Mucosa of stomach (tissue), 1 donor: ENCODE measurements at regions not wholly inside any gene's neighbourhood (a gene's known extent, or its start where the extent isn't known, plus 50 kb on each side); places are given as distances from the start of the nearest gene placed in this dataset.

Experiments used
- H3K27me3 ChIP-seq: one replicate; pipeline ENCODE4 v1.7.0; 2013; ENCODE audit warnings: mild to moderate bottlenecking, low read length; ENCODE audit not compliant: control insufficient read depth, insufficient read depth
- H3K36me3 ChIP-seq: one replicate; pipeline ENCODE4 v1.7.0; 2013; ENCODE audit warnings: low read length; ENCODE audit not compliant: control insufficient read depth, insufficient read depth
- H3K4me1 ChIP-seq: one replicate; pipeline ENCODE4 v1.7.0; 2013; ENCODE audit warnings: mild to moderate bottlenecking, low read length; ENCODE audit not compliant: control insufficient read depth, insufficient read depth
- H3K4me3 ChIP-seq: one replicate; pipeline ENCODE4 v1.7.0; 2013; ENCODE audit warnings: low read length
- H3K9ac ChIP-seq: one replicate; pipeline ENCODE4 v1.7.0; 2013; ENCODE audit warnings: mild to moderate bottlenecking, low read length, moderate library complexity
- H3K9me3 ChIP-seq: one replicate; pipeline ENCODE4 v1.7.0; 2013; ENCODE audit warnings: mild to moderate bottlenecking, low read length, moderate library complexity; ENCODE audit not compliant: control insufficient read depth
- donor health status: Pancreatic carcinoma.

- H3K4me3 ChIP-seq: no peak overlapping the region
- H3K4me1 ChIP-seq: no peaks in the 10 kb centered on the region
- no peaks in the 10 kb centered on the region for H3K27me3 ChIP-seq
- no peaks in the 10 kb centered on the region for H3K36me3 ChIP-seq
- no peaks in the 10 kb centered on the region for H3K9me3 ChIP-seq
- no peak overlapping the region for H3K9ac ChIP-seq
Observed at GRCh38 chr13:61778531-61778930, 362.9 kb upstream of the PCDH20 start.

- Histone ChIP-seq H3K9ac (no peak overlapping the region), H3K27me3 (no peaks in the 10 kb centered on the region), H3K4me1 (no peaks in the 10 kb centered on the region), H3K4me3 (no peak overlapping the region), H3K36me3 (no peaks in the 10 kb centered on the region), H3K9me3 (no peaks in the 10 kb centered on the region)
Observed at GRCh38 chr13:61777899-61778298, 362.2 kb upstream of the PCDH20 start.

- no peaks in the 10 kb centered on the region for H3K27me3 ChIP-seq
- no peaks in the 10 kb centered on the region for H3K36me3 ChIP-seq
- H3K9ac ChIP-seq: no peak overlapping the region
- H3K4me3 ChIP-seq: no peak overlapping the region
- H3K4me1 ChIP-seq: no peaks in the 10 kb centered on the region
- H3K9me3 ChIP-seq: no peaks in the 10 kb centered on the region
Observed at GRCh38 chr13:61777271-61777670, 361.6 kb upstream of the PCDH20 start.

GRCh38 chr13:61774903-61775302 lies 359.3 kb upstream of the PCDH20 start:
- Histone ChIP-seq H3K4me3 (no peak overlapping the region), H3K27me3 (no peaks in the 10 kb centered on the region), H3K9ac (no peak overlapping the region), H3K4me1 (no peaks in the 10 kb centered on the region), H3K36me3 (no peaks in the 10 kb centered on the region), H3K9me3 (no peaks in the 10 kb centered on the region)

- Histone ChIP-seq H3K9me3 (no peaks in the 10 kb centered on the region), H3K36me3 (no peaks in the 10 kb centered on the region), H3K27me3 (no peaks in the 10 kb centered on the region), H3K9ac (no peak overlapping the region), H3K4me1 (no peaks in the 10 kb centered on the region), H3K4me3 (no peak overlapping the region)
Observed at GRCh38 chr13:61770681-61771080, 355.0 kb upstream of the PCDH20 start.

GRCh38 chr13:61768175-61768574 lies 352.5 kb upstream of the PCDH20 start:
- Histone ChIP-seq H3K4me3 (no peak overlapping the region), H3K9ac (no peak overlapping the region)

GRCh38 chr13:61766667-61767058 lies 351.0 kb upstream of the PCDH20 start:
- no peaks in the 10 kb centered on the region for H3K36me3 ChIP-seq
- H3K4me3 ChIP-seq: no peak overlapping the region
- no peaks in the 10 kb centered on the region for H3K4me1 ChIP-seq
- H3K27me3 ChIP-seq: no peaks in the 10 kb centered on the region
- no peak overlapping the region for H3K9ac ChIP-seq
- H3K9me3 ChIP-seq: no peaks in the 10 kb centered on the region

More at GRCh38 chr13:61768175-61768574, 352.5 kb upstream of the PCDH20 start:
- no peaks in the 10 kb centered on the region for H3K9me3 ChIP-seq
- no peaks in the 10 kb centered on the region for H3K27me3 ChIP-seq
- no peaks in the 10 kb centered on the region for H3K4me1 ChIP-seq
- no peaks in the 10 kb centered on the region for H3K36me3 ChIP-seq

- Histone ChIP-seq H3K4me1 (no peaks in the 10 kb centered on the region), H3K4me3 (no peak overlapping the region), H3K27me3 (no peaks in the 10 kb centered on the region), H3K9me3 (no peaks in the 10 kb centered on the region), H3K9ac (no peak overlapping the region), H3K36me3 (no peaks in the 10 kb centered on the region)
Observed at GRCh38 chr13:61765940-61766666, 350.5 kb upstream of the PCDH20 start.

- Histone ChIP-seq H3K9ac (no peak overlapping the region), H3K36me3 (no peaks in the 10 kb centered on the region), H3K27me3 (no peaks in the 10 kb centered on the region), H3K4me1 (no peaks in the 10 kb centered on the region), H3K4me3 (no peak overlapping the region), H3K9me3 (no peaks in the 10 kb centered on the region)
Observed at GRCh38 chr13:61765181-61765742, 349.6 kb upstream of the PCDH20 start.

- no peaks in the 10 kb centered on the region for H3K36me3 ChIP-seq
- no peaks in the 10 kb centered on the region for H3K9me3 ChIP-seq
- no peak overlapping the region for H3K4me3 ChIP-seq
- no peaks in the 10 kb centered on the region for H3K4me1 ChIP-seq
- no peak overlapping the region for H3K9ac ChIP-seq
- H3K27me3 ChIP-seq: no peaks in the 10 kb centered on the region
Observed at GRCh38 chr13:61761690-61762089, 346.0 kb upstream of the PCDH20 start.

GRCh38 chr13:61760102-61760501 lies 344.5 kb upstream of the PCDH20 start:
- no peaks in the 10 kb centered on the region for H3K9me3 ChIP-seq

GRCh38 chr13:61756031-61756430 lies 340.4 kb upstream of the PCDH20 start:
- no peaks in the 10 kb centered on the region for H3K36me3 ChIP-seq
- H3K9ac ChIP-seq: no peak overlapping the region
- H3K4me1 ChIP-seq: no peaks in the 10 kb centered on the region
- no peaks in the 10 kb centered on the region for H3K9me3 ChIP-seq
- H3K4me3 ChIP-seq: no peak overlapping the region
- H3K27me3 ChIP-seq: no peaks in the 10 kb centered on the region

More at GRCh38 chr13:61760102-61760501, 344.5 kb upstream of the PCDH20 start:
- Histone ChIP-seq H3K4me1 (no peaks in the 10 kb centered on the region), H3K36me3 (no peaks in the 10 kb centered on the region), H3K4me3 (no peak overlapping the region), H3K27me3 (no peaks in the 10 kb centered on the region), H3K9ac (no peak overlapping the region)
